ENCODE measurements at regions not wholly inside any gene's neighbourhood (a gene's known extent, or its start where the extent isn't known, plus 50 kb on each side); places are given as distances from the start of the nearest gene placed in this dataset.
A peak's percentile ranks its signal among the peaks of the same experiment; 100 is the strongest.

DNA sequence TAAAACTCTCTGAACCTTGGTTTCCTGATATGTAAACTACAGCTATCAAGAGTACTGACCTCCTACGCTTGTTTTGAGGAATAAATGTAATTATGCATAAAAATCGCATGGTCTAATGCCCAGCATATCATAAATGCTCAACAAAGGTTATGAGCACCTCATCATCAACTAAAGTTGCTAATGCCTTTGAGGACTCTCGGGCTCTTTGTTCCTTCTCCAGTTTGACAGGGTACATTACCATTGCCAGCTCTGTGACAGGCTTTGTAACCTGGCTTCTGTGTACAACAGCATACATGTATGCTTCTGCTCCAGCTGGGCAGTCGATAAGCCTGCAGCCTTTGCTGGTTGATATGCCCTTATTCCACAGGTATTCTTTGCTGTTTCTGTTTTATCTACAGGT lies 95.2 kb downstream of the C9orf152 start:
- no peak overlapping the region for H3K4me3 Mint-ChIP-seq
- no peaks in the 10 kb centered on the region for H3K9me3 Mint-ChIP-seq
- peaks cover 39% of the 10 kb centered on the region for H3K4me1 Mint-ChIP-seq
- TF ChIP-seq, protein P1, sequence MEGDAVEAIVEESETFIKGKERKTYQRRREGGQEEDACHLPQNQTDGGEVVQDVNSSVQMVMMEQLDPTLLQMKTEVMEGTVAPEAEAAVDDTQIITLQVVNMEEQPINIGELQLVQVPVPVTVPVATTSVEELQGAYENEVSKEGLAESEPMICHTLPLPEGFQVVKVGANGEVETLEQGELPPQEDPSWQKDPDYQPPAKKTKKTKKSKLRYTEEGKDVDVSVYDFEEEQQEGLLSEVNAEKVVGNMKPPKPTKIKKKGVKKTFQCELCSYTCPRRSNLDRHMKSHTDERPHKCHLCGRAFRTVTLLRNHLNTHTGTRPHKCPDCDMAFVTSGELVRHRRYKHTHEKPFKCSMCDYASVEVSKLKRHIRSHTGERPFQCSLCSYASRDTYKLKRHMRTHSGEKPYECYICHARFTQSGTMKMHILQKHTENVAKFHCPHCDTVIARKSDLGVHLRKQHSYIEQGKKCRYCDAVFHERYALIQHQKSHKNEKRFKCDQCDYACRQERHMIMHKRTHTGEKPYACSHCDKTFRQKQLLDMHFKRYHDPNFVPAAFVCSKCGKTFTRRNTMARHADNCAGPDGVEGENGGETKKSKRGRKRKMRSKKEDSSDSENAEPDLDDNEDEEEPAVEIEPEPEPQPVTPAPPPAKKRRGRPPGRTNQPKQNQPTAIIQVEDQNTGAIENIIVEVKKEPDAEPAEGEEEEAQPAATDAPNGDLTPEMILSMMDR (IDR thresholded peaks at IDR 0.05; ENCODE audit: unreplicated experiment in 3 of 3) = no peak
- H3K27me3 Mint-ChIP-seq (ENCODE audit: low read depth) = no peaks in the 10 kb centered on the region
- no peak overlapping the region for H3K27ac Mint-ChIP-seq
- no peaks in the 10 kb centered on the region for H3K36me3 Mint-ChIP-seq (ENCODE audit: low read depth)

DNA sequence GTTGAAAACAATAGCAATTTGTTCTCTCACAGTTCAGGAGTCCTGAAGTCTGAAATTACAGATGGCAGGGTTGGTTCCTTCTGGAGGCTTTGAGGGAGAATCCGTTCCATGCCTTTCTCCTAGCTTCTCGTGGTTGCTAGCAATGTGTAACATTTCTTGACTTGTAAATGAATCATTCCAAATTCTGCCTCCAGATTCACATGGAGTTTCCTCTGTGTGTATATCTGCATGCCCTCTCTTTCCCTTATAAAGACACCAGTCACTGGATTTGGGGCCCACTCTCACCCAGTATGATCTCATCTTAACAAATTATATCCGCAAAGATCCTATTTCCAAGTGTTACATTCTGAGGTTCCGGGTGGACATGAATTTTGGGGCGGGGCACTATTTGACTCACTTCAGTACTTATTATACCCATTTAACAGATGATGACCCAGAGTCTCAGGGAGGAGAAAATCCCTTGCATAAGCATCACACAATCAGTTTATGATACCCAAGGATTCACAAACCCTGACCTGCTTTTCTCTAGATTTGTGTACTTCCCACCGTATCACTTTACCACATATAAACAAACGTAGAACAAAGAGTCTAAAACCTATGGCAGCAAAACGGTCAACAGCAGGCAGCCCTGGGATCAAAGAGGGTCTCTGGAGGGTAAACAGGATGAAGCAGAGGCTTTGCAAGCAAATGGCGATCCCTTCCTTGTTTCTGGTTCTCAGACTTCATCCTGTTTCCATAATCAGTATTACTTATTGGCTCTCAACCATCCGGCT lies 93.7 kb downstream of the C9orf152 start:
- Mint-ChIP-seq H3K27me3 (ENCODE audit: low read depth) (no peaks in the 10 kb centered on the region), H3K4me3 (no peak overlapping the region), H3K4me1 (peaks cover 39% of the 10 kb centered on the region), H3K36me3 (ENCODE audit: low read depth) (no peaks in the 10 kb centered on the region), H3K9me3 (no peaks in the 10 kb centered on the region), H3K27ac (peak overlapping the region; percentile 57 to 73 (median 70))
- TF ChIP-seq, protein P1 (IDR thresholded peaks at IDR 0.05; ENCODE audit: unreplicated experiment in 3 of 3) = no peak

DNA sequence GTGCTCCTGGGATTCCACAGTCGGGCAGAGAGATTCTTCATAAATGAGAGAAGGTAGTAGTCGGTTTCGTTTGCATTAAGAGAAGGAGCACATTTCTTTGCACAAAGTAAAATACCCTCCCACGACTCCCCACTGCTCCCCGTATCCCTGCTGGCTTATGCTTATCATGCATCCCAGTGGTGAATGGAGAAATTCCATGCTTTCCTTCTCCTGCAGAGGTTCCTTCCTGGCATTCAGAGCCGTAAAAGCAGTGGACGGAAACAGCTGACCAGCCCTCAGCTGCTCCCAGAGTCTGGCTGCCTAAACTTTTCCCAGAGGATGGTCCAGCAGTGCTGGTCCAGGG lies 93.1 kb downstream of the C9orf152 start:
- H3K4me1 Mint-ChIP-seq = peaks cover 33% of the 10 kb centered on the region
- H3K27ac Mint-ChIP-seq = peak overlapping the region; percentile 57 to 73 (median 70)
- peak overlapping the region in 2 of 3 experiments; percentile 7 to 18 for H3K4me3 Mint-ChIP-seq
- H3K9me3 Mint-ChIP-seq = no peaks in the 10 kb centered on the region
- H3K27me3 Mint-ChIP-seq (ENCODE audit: low read depth) = no peaks in the 10 kb centered on the region
- H3K36me3 Mint-ChIP-seq (ENCODE audit: low read depth) = no peaks in the 10 kb centered on the region
- TF ChIP-seq, protein P1 (IDR thresholded peaks at IDR 0.05; ENCODE audit: unreplicated experiment in 3 of 3) = no peak

DNA sequence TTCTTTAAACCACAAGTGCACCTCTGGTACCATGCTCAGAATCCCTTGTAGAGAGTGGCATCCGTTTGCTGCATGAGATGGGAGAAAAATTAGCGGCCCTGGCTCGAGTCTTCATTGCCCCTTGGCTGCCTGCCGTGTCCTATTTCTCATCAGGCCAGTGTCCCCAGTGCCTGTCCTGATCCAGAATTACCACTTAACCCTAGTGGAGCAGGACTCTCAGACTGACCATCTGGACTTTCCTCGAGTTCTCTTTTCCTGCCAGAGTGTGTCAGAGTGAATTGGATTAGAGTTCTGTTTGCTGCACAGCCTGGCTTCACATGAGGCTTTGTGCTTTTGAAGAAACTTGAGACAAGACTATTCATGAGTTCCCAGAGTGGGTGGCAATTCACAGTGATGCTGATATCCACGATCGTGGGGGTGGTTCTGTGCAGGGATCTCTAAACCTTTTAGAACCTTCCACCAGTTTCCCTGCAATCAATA lies 92.6 kb downstream of the C9orf152 start:
- Mint-ChIP-seq H3K36me3 (ENCODE audit: low read depth) (no peaks in the 10 kb centered on the region), H3K27me3 (ENCODE audit: low read depth) (no peaks in the 10 kb centered on the region), H3K9me3 (no peaks in the 10 kb centered on the region), H3K27ac (peak overlapping the region in 2 of 3 experiments; percentile 59 to 73), H3K4me3 (no peak overlapping the region), H3K4me1 (peaks cover 32% of the 10 kb centered on the region)
- TF ChIP-seq, protein P1 (IDR thresholded peaks at IDR 0.05; ENCODE audit: unreplicated experiment in 3 of 3) = no peak

DNA sequence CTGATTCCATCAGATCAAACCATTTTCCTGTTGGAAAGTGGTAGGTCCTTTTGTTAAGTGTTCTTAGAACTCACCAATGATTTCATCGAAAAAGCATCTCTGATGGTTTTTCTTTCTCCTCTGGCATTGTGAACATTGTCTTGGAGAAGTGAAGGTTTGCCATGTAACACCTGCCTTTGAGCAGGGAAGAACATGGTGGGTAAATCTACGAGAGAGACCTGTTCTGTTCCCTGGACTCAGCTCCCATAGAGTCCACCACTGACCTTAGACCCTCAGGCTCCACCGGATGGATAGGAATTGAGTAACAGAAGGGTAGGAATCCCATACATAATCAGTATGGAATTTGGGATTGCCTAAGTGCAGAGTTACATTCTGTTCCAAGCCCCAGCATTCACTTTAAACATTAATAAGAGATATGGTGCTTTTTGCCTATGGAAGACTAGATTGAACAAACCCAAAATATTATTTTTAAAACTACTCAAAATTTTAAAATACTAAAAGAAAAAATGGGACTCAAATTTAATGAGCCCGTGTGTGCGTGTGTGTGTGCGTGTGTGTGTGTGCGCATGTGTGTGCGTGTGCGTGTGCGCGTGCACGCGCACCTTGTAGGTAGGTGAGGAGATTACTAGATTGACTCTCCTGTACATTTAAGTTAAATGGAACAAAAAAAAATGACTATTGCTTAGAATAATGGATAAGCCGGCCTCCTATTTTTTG lies 92.0 kb downstream of the C9orf152 start:
- H3K27me3 Mint-ChIP-seq (ENCODE audit: low read depth) = no peaks in the 10 kb centered on the region
- no peaks in the 10 kb centered on the region for H3K36me3 Mint-ChIP-seq (ENCODE audit: low read depth)
- no peaks in the 10 kb centered on the region for H3K9me3 Mint-ChIP-seq
- H3K4me3 Mint-ChIP-seq = no peak overlapping the region
- H3K4me1 Mint-ChIP-seq = peaks cover 32% of the 10 kb centered on the region
- H3K27ac Mint-ChIP-seq = peak overlapping the region; percentile 59 to 84 (median 78)
- TF ChIP-seq, protein P1 (IDR thresholded peaks at IDR 0.05; ENCODE audit: unreplicated experiment in 3 of 3) = no peak
